ENCODE measurements at regions not wholly inside any gene's neighbourhood (a gene's known extent, or its start where the extent isn't known, plus 50 kb on each side); places are given as distances from the start of the nearest gene placed in this dataset.

- intact Hi-C loops (cut with micrococcal nuclease): no loop called here
- Histone ChIP-seq H2AFZ (ENCODE audit: insufficient read depth, low read depth, low read length, poor library complexity, severe bottlenecking) (no peak overlapping the region), H3K4me1 (ENCODE audit: control insufficient read depth in 1 of 2, insufficient read depth in 2 of 2, low read length in 2 of 2) (no peaks in the 10 kb centered on the region), H4K20me1 (ENCODE audit: insufficient read depth, low read length) (no peaks in the 10 kb centered on the region), H3K79me2 (ENCODE audit: insufficient read depth, low read length) (no peaks in the 10 kb centered on the region), H3K4me2 (replicated peaks; ENCODE audit: extremely low read depth, low read length, poor library complexity, severe bottlenecking) (no peak overlapping the region), H3K9ac (ENCODE audit: insufficient read depth, low read length, poor library complexity, severe bottlenecking) (no peak overlapping the region), H3K4me3 (replicated peaks in 1 of 3; ENCODE audit: low read depth in 2 of 3, low read length in 3 of 3) (no peak overlapping the region), H3K27me3 (ENCODE audit: control insufficient read depth in 2 of 2, insufficient read depth in 2 of 2, low read length in 2 of 2) (no peaks in the 10 kb centered on the region), H3K36me3 (replicated peaks in 1 of 2; ENCODE audit: control insufficient read depth in 1 of 2, insufficient read depth in 2 of 2, low read length in 2 of 2) (no peaks in the 10 kb centered on the region), H3K27ac (ENCODE audit: low read depth in 1 of 2, low read length in 2 of 2) (no peak overlapping the region), H3K9me3 (replicated peaks in 1 of 2; ENCODE audit: control insufficient read depth in 1 of 2, insufficient read depth in 1 of 2, low read length in 2 of 2) (no peaks in the 10 kb centered on the region)
- H3K4me1 Mint-ChIP-seq: no peaks in the 10 kb centered on the region
- TF ChIP-seq CTCF (IDR thresholded peaks at IDR 0.05): no peak
- H3K27me3 Mint-ChIP-seq (ENCODE audit: low read depth in 3 of 3): peaks cover 0 to 6% (median 3%) of the 10 kb centered on the region in 3 donors
- no peak overlapping the region for H3K27ac Mint-ChIP-seq
- WGBS (ENCODE audit: insufficient coverage): 94% methylated on average over 17 of the region's 19 CpGs
- H3K9me3 Mint-ChIP-seq: no peaks in the 10 kb centered on the region
- no peak overlapping the region for H3K4me3 Mint-ChIP-seq
- DNase-seq: no peak
- H3K36me3 Mint-ChIP-seq: no peaks in the 10 kb centered on the region
Observed at GRCh38 chr6:169969372-169970099, 218.1 kb downstream of the ERMARD start.

GRCh38 chr6:169968541-169969270, 217.3 kb downstream of the ERMARD start:
- no peaks in the 10 kb centered on the region for H4K20me1 ChIP-seq (ENCODE audit: insufficient read depth, low read length)
- H3K9ac ChIP-seq (ENCODE audit: insufficient read depth, low read length, poor library complexity, severe bottlenecking): no peak overlapping the region
- Mint-ChIP-seq H3K27ac (no peak overlapping the region), H3K4me1 (no peaks in the 10 kb centered on the region), H3K36me3 (no peaks in the 10 kb centered on the region), H3K4me3 (no peak overlapping the region), H3K27me3 (ENCODE audit: low read depth in 3 of 3) (peaks cover 0 to 6% (median 3%) of the 10 kb centered on the region in 3 donors), H3K9me3 (no peaks in the 10 kb centered on the region)
- no peak for DNase-seq
- WGBS (ENCODE audit: insufficient coverage): 88% methylated on average over 13 of the region's 15 CpGs
- H3K4me3 ChIP-seq (replicated peaks in 1 of 3; ENCODE audit: low read depth in 2 of 3, low read length in 3 of 3): no peak overlapping the region
- H3K36me3 ChIP-seq (replicated peaks in 1 of 2; ENCODE audit: control insufficient read depth in 1 of 2, insufficient read depth in 2 of 2, low read length in 2 of 2): no peaks in the 10 kb centered on the region
- H3K4me2 ChIP-seq (replicated peaks; ENCODE audit: extremely low read depth, low read length, poor library complexity, severe bottlenecking): no peak overlapping the region
- H2AFZ ChIP-seq (ENCODE audit: insufficient read depth, low read depth, low read length, poor library complexity, severe bottlenecking): no peak overlapping the region
- no peaks in the 10 kb centered on the region for H3K27me3 ChIP-seq (ENCODE audit: control insufficient read depth in 2 of 2, insufficient read depth in 2 of 2, low read length in 2 of 2)
- H3K27ac ChIP-seq (ENCODE audit: low read depth in 1 of 2, low read length in 2 of 2): no peak overlapping the region
- no peak for TF ChIP-seq CTCF (IDR thresholded peaks at IDR 0.05)
- intact Hi-C loops (cut with micrococcal nuclease): no loop called here
- H3K4me1 ChIP-seq (ENCODE audit: control insufficient read depth in 1 of 2, insufficient read depth in 2 of 2, low read length in 2 of 2): no peaks in the 10 kb centered on the region
- no peaks in the 10 kb centered on the region for H3K9me3 ChIP-seq (replicated peaks in 1 of 2; ENCODE audit: control insufficient read depth in 1 of 2, insufficient read depth in 1 of 2, low read length in 2 of 2)
- H3K79me2 ChIP-seq (ENCODE audit: insufficient read depth, low read length): no peaks in the 10 kb centered on the region

Measured in CD14-positive monocyte (primary cell).